A549 (cell line): ENCODE measurements at regions not wholly inside any gene's neighbourhood (a gene's known extent, or its start where the extent isn't known, plus 50 kb on each side); places are given as distances from the start of the nearest gene placed in this dataset.

Source experiments
- JUNB ChIP-seq: fragments of >200 bp; sonication (Bioruptor Twin); formaldehyde crosslinking; IDR thresholded peaks from 2 replicates; pipeline ENCODE4 v1.6.1; 2016
- KDM1A ChIP-seq: fragments of 200-600 bp; sonication (generic); IDR thresholded peaks from 2 replicates; pipeline ENCODE4 v1.6.1; 2016; ENCODE audit warnings: low read depth, mild to moderate bottlenecking
- MAFK ChIP-seq: fragments of 450-650 bp; IDR thresholded peaks from 2 replicates; pipeline ENCODE4 v1.6.1; 2014; ENCODE audit not compliant: partially characterized antibody
- NPAS2 ChIP-seq: fragments of 250-450 bp; sonication (Bioruptor Pico); IDR thresholded peaks from 2 replicates; pipeline ENCODE4 v1.8.0; 2022; ENCODE audit warnings: mild to moderate bottlenecking, moderate library complexity, borderline replicate concordance
- POLR2A ChIP-seq: IDR thresholded peaks from 2 replicates; pipeline ENCODE4 v1.6.1; 2012; ENCODE audit warnings: mild to moderate bottlenecking, low read length
- RAD21 ChIP-seq, 2 experiments: fragments of >200 bp in 1 of 2; sonication (Bioruptor Twin) in 1 of 2; formaldehyde crosslinking in 1 of 2; IDR thresholded peaks in 1 of 2; conservative IDR thresholded peaks in 1 of 2; 2 replicates in 1 of 2; 3 replicates in 1 of 2; pipeline ENCODE4 v1.6.1; 2012 to 2018; ENCODE audit warnings: inconsistent platforms in 1 of 2
- RCOR1 ChIP-seq: fragments of 150-350 bp; IDR thresholded peaks from 2 replicates; pipeline ENCODE4 v1.6.1; 2014; ENCODE audit warnings: antibody characterized with exemption, low read length, low read depth
- TF ChIP-seq, protein P1 (sequence below): IDR thresholded peaks from 2 replicates; pipeline ENCODE4 v1.6.1; 2012
- TF ChIP-seq, protein P2 (sequence below): fragments of 250-450 bp; sonication (Bioruptor Pico); IDR thresholded peaks from 2 replicates; pipeline ENCODE4 v1.5.0; 2021; ENCODE audit warnings: mild to moderate bottlenecking, moderate library complexity, borderline replicate concordance
- TF ChIP-seq, protein P3 (sequence below): fragments of >200 bp; sonication (Bioruptor Twin); formaldehyde crosslinking; IDR thresholded peaks from 3 replicates; pipeline ENCODE4 v1.5.1; 2016
- TF ChIP-seq, protein P4 (sequence below): fragments of 200-600 bp; sonication (generic); IDR thresholded peaks from 2 replicates; pipeline ENCODE4 v1.6.1; 2016; ENCODE audit warnings: antibody characterized with exemption, mild to moderate bottlenecking, moderate library complexity

DNA sequence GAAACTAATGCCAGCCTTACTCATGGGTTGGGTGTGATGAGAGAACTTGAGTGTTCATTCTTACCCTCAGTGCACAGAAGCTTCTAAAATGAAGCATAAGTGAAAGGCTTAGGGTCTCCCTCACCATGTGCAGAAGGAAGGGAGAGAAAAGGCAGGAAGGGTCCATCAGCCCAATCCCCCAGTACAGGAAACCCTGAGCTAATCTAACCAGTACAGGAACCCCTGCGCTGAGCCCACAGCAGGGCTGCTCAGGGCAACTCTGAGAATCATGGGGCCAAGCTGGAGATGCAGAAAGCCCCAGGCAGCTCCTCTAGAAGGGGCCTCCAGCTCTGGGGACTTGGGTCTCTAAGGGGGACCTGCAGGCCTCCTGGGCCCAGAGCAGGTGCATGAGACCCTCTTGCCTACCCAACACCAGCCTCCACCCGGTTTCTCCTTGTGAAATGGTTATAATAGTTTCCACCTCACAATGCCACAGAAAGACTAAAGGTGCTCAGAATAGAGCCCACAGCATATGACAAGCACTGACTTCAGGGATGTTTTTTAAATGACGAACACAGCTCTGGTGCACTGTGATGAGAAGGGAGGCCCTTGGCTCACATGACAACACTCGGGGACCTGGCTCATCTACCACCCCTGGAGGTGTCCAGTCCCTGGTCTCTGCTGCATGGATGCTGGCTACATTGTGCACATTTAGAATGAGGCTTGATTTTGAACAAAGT, 190.1 kb downstream of the ACTL7B start:
- TF ChIP-seq, protein P1, sequence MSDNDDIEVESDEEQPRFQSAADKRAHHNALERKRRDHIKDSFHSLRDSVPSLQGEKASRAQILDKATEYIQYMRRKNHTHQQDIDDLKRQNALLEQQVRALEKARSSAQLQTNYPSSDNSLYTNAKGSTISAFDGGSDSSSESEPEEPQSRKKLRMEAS, result no peak
- TF ChIP-seq, protein P2, sequence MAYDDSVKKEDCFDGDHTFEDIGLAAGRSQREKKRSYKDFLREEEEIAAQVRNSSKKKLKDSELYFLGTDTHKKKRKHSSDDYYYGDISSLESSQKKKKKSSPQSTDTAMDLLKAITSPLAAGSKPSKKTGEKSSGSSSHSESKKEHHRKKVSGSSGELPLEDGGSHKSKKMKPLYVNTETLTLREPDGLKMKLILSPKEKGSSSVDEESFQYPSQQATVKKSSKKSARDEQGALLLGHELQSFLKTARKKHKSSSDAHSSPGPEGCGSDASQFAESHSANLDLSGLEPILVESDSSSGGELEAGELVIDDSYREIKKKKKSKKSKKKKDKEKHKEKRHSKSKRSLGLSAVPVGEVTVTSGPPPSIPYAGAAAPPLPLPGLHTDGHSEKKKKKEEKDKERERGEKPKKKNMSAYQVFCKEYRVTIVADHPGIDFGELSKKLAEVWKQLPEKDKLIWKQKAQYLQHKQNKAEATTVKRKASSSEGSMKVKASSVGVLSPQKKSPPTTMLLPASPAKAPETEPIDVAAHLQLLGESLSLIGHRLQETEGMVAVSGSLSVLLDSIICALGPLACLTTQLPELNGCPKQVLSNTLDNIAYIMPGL (CRISPR knock-in tag), result no peak
- TF ChIP-seq, protein P3, sequence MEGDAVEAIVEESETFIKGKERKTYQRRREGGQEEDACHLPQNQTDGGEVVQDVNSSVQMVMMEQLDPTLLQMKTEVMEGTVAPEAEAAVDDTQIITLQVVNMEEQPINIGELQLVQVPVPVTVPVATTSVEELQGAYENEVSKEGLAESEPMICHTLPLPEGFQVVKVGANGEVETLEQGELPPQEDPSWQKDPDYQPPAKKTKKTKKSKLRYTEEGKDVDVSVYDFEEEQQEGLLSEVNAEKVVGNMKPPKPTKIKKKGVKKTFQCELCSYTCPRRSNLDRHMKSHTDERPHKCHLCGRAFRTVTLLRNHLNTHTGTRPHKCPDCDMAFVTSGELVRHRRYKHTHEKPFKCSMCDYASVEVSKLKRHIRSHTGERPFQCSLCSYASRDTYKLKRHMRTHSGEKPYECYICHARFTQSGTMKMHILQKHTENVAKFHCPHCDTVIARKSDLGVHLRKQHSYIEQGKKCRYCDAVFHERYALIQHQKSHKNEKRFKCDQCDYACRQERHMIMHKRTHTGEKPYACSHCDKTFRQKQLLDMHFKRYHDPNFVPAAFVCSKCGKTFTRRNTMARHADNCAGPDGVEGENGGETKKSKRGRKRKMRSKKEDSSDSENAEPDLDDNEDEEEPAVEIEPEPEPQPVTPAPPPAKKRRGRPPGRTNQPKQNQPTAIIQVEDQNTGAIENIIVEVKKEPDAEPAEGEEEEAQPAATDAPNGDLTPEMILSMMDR, result no peak
- TF ChIP-seq JUNB (no peak), POLR2A (no peak), NPAS2 (no peak), RCOR1 (no peak), MAFK (no peak), RAD21 (conservative IDR thresholded peaks at IDR 0.05 in 1 of 2, IDR thresholded peaks at IDR 0.05 in 1 of 2) (no peak), KDM1A (no peak)
- TF ChIP-seq, protein P4, sequence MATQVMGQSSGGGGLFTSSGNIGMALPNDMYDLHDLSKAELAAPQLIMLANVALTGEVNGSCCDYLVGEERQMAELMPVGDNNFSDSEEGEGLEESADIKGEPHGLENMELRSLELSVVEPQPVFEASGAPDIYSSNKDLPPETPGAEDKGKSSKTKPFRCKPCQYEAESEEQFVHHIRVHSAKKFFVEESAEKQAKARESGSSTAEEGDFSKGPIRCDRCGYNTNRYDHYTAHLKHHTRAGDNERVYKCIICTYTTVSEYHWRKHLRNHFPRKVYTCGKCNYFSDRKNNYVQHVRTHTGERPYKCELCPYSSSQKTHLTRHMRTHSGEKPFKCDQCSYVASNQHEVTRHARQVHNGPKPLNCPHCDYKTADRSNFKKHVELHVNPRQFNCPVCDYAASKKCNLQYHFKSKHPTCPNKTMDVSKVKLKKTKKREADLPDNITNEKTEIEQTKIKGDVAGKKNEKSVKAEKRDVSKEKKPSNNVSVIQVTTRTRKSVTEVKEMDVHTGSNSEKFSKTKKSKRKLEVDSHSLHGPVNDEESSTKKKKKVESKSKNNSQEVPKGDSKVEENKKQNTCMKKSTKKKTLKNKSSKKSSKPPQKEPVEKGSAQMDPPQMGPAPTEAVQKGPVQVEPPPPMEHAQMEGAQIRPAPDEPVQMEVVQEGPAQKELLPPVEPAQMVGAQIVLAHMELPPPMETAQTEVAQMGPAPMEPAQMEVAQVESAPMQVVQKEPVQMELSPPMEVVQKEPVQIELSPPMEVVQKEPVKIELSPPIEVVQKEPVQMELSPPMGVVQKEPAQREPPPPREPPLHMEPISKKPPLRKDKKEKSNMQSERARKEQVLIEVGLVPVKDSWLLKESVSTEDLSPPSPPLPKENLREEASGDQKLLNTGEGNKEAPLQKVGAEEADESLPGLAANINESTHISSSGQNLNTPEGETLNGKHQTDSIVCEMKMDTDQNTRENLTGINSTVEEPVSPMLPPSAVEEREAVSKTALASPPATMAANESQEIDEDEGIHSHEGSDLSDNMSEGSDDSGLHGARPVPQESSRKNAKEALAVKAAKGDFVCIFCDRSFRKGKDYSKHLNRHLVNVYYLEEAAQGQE, result no peak
